K562 (cell line): ENCODE measurements at regions not wholly inside any gene's neighbourhood (a gene's known extent, or its start where the extent isn't known, plus 50 kb on each side); places are given as distances from the start of the nearest gene placed in this dataset.

Experiments used
- ATAC-seq: fragments of 200-7000 bp; cut with Tn5 transposase; 3 replicates; pipeline ENCODE4 v1.9.1; 2020; ENCODE audit warnings: moderate library complexity
- BruUV-seq: library from RNA; stranded (reverse); fragments of 400-500 nt; replicated peaks from 2 replicates; lab custom pipeline; 2021; lab: Mats Ljungman, UMichigan
- CTCF ChIA-PET: fragments of 300-600 bp; formaldehyde crosslinking; extraction: SDS; loops from one replicate; lab custom pipeline; 2021; ENCODE audit warnings: low intra/inter-chr PET ratio; lab: Yijun Ruan, JAX
- POLR2A ChIA-PET: fragments of 300-600, 350-650 bp; sonication (Branson Sonifier 250); formaldehyde crosslinking; extraction: SDS; loops from one replicate; lab custom pipeline; 2021; ENCODE audit warnings: antibody characterized with exemption, inconsistent platforms; lab: Yijun Ruan, JAX
- DNase-seq, 4 experiments: peaks; one replicate each; pipeline versions ENCODE4 v3.0.0 to v3.0.0-alpha.2; 2011 to 2018; ENCODE audit warnings: low spot score in 3 of 4, mixed read lengths in 3 of 4; ENCODE audit errors: extremely low read depth in 1 of 4
- FAIRE-seq: peaks from 2 replicates; lab custom pipeline; 2011; peaks lifted over from hg19 to GRCh38; lab: Jason Lieb, UNC
- H2AFZ ChIP-seq: 2 replicates; pipeline ENCODE4 v1.6.0; 2011; ENCODE audit warnings: low read depth, low read length, control low read depth, inconsistent platforms
- H3K27ac ChIP-seq: fragments of 200-600 bp; 3 replicates; pipeline ENCODE4 v1.8.0; 2011; ENCODE audit warnings: low read depth, mild to moderate bottlenecking, control low read depth, inconsistent platforms, low read length, moderate library complexity, mixed read lengths; ENCODE audit errors: extremely low read depth
- H3K27me3 ChIP-seq, 2 experiments: fragments of 300-600 bp in 1 of 2; 2 replicates in 1 of 2; 3 replicates in 1 of 2; pipeline versions ENCODE4 v1.6.0 to v1.8.0; 2011; ENCODE audit warnings: inconsistent platforms in 2 of 2, low read length in 2 of 2, mild to moderate bottlenecking in 1 of 2, mixed read lengths in 1 of 2, moderate library complexity in 1 of 2; ENCODE audit not compliant: control insufficient read depth in 2 of 2, insufficient read depth in 2 of 2
- H3K36me3 ChIP-seq: fragments of 300-600 bp; 3 replicates; pipeline ENCODE4 v1.8.0; 2011; ENCODE audit warnings: mild to moderate bottlenecking, low read length, inconsistent platforms; ENCODE audit not compliant: control insufficient read depth, insufficient read depth
- H3K4me1 ChIP-seq, 2 experiments: fragments of 200-600 bp in 1 of 2; replicated peaks in 1 of 2; 2 replicates in 1 of 2; 3 replicates in 1 of 2; pipeline versions ENCODE4 v1.5.1 to v1.8.0; 2011; ENCODE audit warnings: inconsistent platforms in 2 of 2, low read length in 2 of 2, mild to moderate bottlenecking in 1 of 2, mixed read lengths in 1 of 2, moderate library complexity in 1 of 2; ENCODE audit not compliant: control insufficient read depth in 2 of 2, insufficient read depth in 2 of 2
- H3K4me2 ChIP-seq: 2 replicates; pipeline ENCODE4 v1.6.1; 2011; ENCODE audit warnings: low read length, control low read depth, inconsistent platforms, mixed read lengths; ENCODE audit not compliant: insufficient read depth
- H3K4me3 ChIP-seq: fragments of 200-600 bp; sonication (generic), shearing (Covaris generic); 2 replicates; pipeline ENCODE4 v1.5.1; 2016; ENCODE audit warnings: control low read depth, inconsistent platforms
- H3K79me2 ChIP-seq: fragments of 200-600 bp; 3 replicates; pipeline ENCODE4 v1.8.0; 2011; ENCODE audit warnings: low read length, inconsistent platforms; ENCODE audit not compliant: control insufficient read depth, insufficient read depth
- H3K9ac ChIP-seq, 2 experiments: 2 replicates each; pipeline versions ENCODE4 v1.6.0 to v1.6.1; 2011; ENCODE audit warnings: low read depth in 2 of 2, low read length in 2 of 2, control low read depth in 1 of 2, inconsistent platforms in 1 of 2, mild to moderate bottlenecking in 1 of 2, mixed read lengths in 1 of 2; ENCODE audit not compliant: insufficient read depth in 1 of 2
- H3K9me1 ChIP-seq: one replicate; pipeline ENCODE4 v1.6.0; 2011; ENCODE audit warnings: inconsistent platforms, mild to moderate bottlenecking, low read length, moderate library complexity; ENCODE audit not compliant: control insufficient read depth, insufficient read depth
- H3K9me3 ChIP-seq: replicated peaks from 2 replicates; pipeline ENCODE4 v1.5.1; 2011; ENCODE audit warnings: low read depth, low read length, inconsistent platforms; ENCODE audit not compliant: control insufficient read depth, insufficient read depth
- H4K20me1 ChIP-seq: replicated peaks from 2 replicates; pipeline ENCODE4 v1.6.1; 2011; ENCODE audit warnings: low read length, inconsistent platforms, mixed read lengths; ENCODE audit not compliant: control insufficient read depth, insufficient read depth
- ADNP ChIP-seq: fragments of 200-800 bp; sonication (Bioruptor generic); IDR thresholded peaks from 2 replicates; pipeline ENCODE4 v1.6.1; 2016; ENCODE audit warnings: missing genetic modification characterization, missing compliant biosample characterization
- ARHGAP35 ChIP-seq: fragments of 450-650 bp; IDR thresholded peaks from 2 replicates; pipeline ENCODE4 v1.6.1; 2018; ENCODE audit not compliant: partially characterized antibody
- ATF6 ChIP-seq: sonication (generic); formaldehyde crosslinking; IDR thresholded peaks from 2 replicates; pipeline ENCODE4 v1.4.0; 2020; ENCODE audit warnings: mild to moderate bottlenecking, missing genetic modification reagents
- HMG20A ChIP-seq: fragments of 450-650 bp; formaldehyde crosslinking; conservative IDR thresholded peaks from 2 replicates; pipeline ENCODE4 v1.4.0; 2020; ENCODE audit warnings: mild to moderate bottlenecking, mixed read lengths
- NBN ChIP-seq: fragments of 450-650 bp; IDR thresholded peaks from 2 replicates; pipeline ENCODE4 v1.6.1; 2016; ENCODE audit warnings: low read depth, mild to moderate bottlenecking
- NCOR1 ChIP-seq: fragments of 450-650 bp; IDR thresholded peaks from 2 replicates; pipeline ENCODE4 v1.6.1; 2016; ENCODE audit warnings: mild to moderate bottlenecking, moderate library complexity
- NFIC ChIP-seq: fragments of 450-650 bp; IDR thresholded peaks from 2 replicates; pipeline ENCODE4 v1.6.1; 2017; ENCODE audit warnings: mild to moderate bottlenecking, inconsistent platforms
- RNF219 ChIP-seq: fragments of 250-450 bp; sonication (Bioruptor Pico); IDR thresholded peaks from 2 replicates; pipeline ENCODE4 v1.5.0; 2022; ENCODE audit warnings: mild to moderate bottlenecking
- STAG1 ChIP-seq: sonication (generic); formaldehyde crosslinking; IDR thresholded peaks from 2 replicates; pipeline ENCODE4 v1.5.0; 2020; ENCODE audit warnings: missing genetic modification reagents, borderline replicate concordance
- STAT5B ChIP-seq: fragments of 250-450 bp; sonication (Bioruptor Pico); IDR thresholded peaks from 2 replicates; pipeline ENCODE4 v1.8.0; 2021; ENCODE audit warnings: mild to moderate bottlenecking, inconsistent platforms
- ZNF224 ChIP-seq: sonication (generic); formaldehyde crosslinking; IDR thresholded peaks from 2 replicates; pipeline ENCODE4 v1.8.0; 2022; ENCODE audit warnings: mild to moderate bottlenecking, missing genetic modification reagents
- ZNF407 ChIP-seq: fragments of 450-650 bp; IDR thresholded peaks from 2 replicates; pipeline ENCODE4 v1.6.1; 2016; ENCODE audit warnings: low read depth
- ZNF507 ChIP-seq: conservative IDR thresholded peaks from 2 replicates; pipeline ENCODE4 v1.6.1; 2017; ENCODE audit warnings: missing genetic modification characterization, missing compliant biosample characterization
- in situ Hi-C: fragments of 300-500 bp; cut with MboI; formaldehyde crosslinking; loops from 4 replicates; pipeline ENCODE4 v1.15.0; 2018; ENCODE audit warnings: inconsistent platforms, mixed read lengths
- intact Hi-C: fragments of 100-400 bp; cut with micrococcal nuclease; formaldehyde crosslinking; loops from 2 replicates; pipeline ENCODE4 v1.14.2; 2022

- intact Hi-C loops (no loop called here), in situ Hi-C loops (no loop called here)
- no peaks in the 10 kb centered on the region for H3K79me2 ChIP-seq
- H3K27ac ChIP-seq = no peak overlapping the region
- H3K4me3 ChIP-seq = no peak overlapping the region
- DNase-seq (no peak), FAIRE-seq (no peak), ATAC-seq (no peak)
- no peak overlapping the region for H3K9ac ChIP-seq
- no peaks in the 10 kb centered on the region for H3K27me3 ChIP-seq
- H3K9me1 ChIP-seq = no peaks in the 10 kb centered on the region
- H3K9me3 ChIP-seq = no peaks in the 10 kb centered on the region
- POLR2A ChIA-PET = no interaction called here
- H2AFZ ChIP-seq = no peak overlapping the region
- H3K4me1 ChIP-seq = no peaks in the 10 kb centered on the region
- no peak overlapping the region for H3K4me2 ChIP-seq
- BruUV-seq = no TSS peak
- CTCF ChIA-PET = no interaction called here
- H3K36me3 ChIP-seq = no peaks in the 10 kb centered on the region
- no peaks in the 10 kb centered on the region for H4K20me1 ChIP-seq
- TF ChIP-seq ZNF507 (tag) (no peak), ATF6 (no peak), ZNF224 (CRISPR knock-in tag) (no peak), STAG1 (CRISPR knock-in tag) (no peak), HMG20A (CRISPR knock-in tag) (no peak), NBN (no peak), ADNP (tag) (no peak), STAT5B (CRISPR knock-in tag) (no peak), ARHGAP35 (no peak), NFIC (no peak), RNF219 (CRISPR knock-in tag) (no peak), ZNF407 (no peak), NCOR1 (no peak)
Measured at GRCh38 chr14:58901826-58902225, 264.1 kb downstream of the DACT1 start.
